GM18498 (cell line): ENCODE measurements at regions not wholly inside any gene's neighbourhood (a gene's known extent, or its start where the extent isn't known, plus 50 kb on each side); places are given as distances from the start of the nearest gene placed in this dataset.

Experiments used
- ATAC-seq: cut with Tn5 transposase; IDR thresholded peaks from one replicate; pipeline ENCODE4 v1.9.1; 2021; ENCODE audit warnings: mild to moderate bottlenecking, moderate library complexity; ENCODE audit not compliant: unreplicated experiment

- no peak for ATAC-seq
Measured at GRCh38 chr4:89373394-89373793, 65.8 kb upstream of the GPRIN3 start.

- no peak for ATAC-seq
Measured at GRCh38 chr4:89371614-89372013, 64.0 kb upstream of the GPRIN3 start.

- no peak for ATAC-seq
Measured at GRCh38 chr4:89369581-89369980, 62.0 kb upstream of the GPRIN3 start.

GRCh38 chr4:89368861-89369260, 61.3 kb upstream of the GPRIN3 start:
- ATAC-seq, result no peak

GRCh38 chr4:89365776-89366175, 58.2 kb upstream of the GPRIN3 start:
- no peak for ATAC-seq

GRCh38 chr4:89365375-89365774, 57.8 kb upstream of the GPRIN3 start:
- ATAC-seq, result no peak

GRCh38 chr4:89364541-89364940, 56.9 kb upstream of the GPRIN3 start:
- no peak for ATAC-seq

GRCh38 chr4:89363786-89364185, 56.2 kb upstream of the GPRIN3 start:
- ATAC-seq, result no peak

GRCh38 chr4:89358935-89359638, 51.5 kb upstream of the GPRIN3 start:
- no peak for ATAC-seq

- ATAC-seq, result no peak
Measured at GRCh38 chr4:89357787-89358186, 50.2 kb upstream of the GPRIN3 start.
